ELR (cell line): ENCODE measurements at regions not wholly inside any gene's neighbourhood (a gene's known extent, or its start where the extent isn't known, plus 50 kb on each side); places are given as distances from the start of the nearest gene placed in this dataset.
"Not testable (repeated sequence)": the region's sequence is repeated elsewhere in the genome, so short reads cannot be mapped to it uniquely, and the experiment has no call there.

Source experiments
- DNase-seq: peaks from one replicate; pipeline ENCODE4 v3.0.0-alpha.2; 2015; ENCODE audit warnings: low read depth

DNA sequence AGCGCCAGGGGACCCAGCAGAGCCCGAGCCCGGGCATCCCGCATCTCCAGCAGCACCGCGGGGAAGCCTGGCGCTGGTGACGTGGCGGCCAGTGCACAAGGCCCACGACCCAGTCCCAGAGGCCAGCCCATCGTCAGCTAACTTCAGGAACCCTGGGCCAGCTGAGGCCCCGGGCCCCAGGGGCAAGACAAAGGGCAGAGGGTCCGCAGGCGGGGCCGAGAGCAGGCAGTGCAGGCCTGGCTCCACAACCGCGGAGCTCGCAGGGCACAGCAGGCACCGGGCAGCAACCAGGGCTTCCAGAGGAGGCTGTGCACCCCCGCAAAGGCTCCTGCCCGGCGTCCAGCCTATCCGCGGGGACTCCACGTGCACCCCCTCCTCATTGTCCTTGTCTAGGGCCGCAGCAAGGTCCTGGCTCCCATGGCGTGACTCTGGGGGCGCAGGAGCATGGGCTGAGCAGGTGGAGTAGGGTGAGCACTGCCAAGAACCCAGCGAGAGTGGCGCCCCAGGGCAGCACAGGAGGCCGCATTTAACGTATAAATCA lies 352.5 kb downstream of the KCNJ18 start:
- not testable (repeated sequence) for DNase-seq

DNA sequence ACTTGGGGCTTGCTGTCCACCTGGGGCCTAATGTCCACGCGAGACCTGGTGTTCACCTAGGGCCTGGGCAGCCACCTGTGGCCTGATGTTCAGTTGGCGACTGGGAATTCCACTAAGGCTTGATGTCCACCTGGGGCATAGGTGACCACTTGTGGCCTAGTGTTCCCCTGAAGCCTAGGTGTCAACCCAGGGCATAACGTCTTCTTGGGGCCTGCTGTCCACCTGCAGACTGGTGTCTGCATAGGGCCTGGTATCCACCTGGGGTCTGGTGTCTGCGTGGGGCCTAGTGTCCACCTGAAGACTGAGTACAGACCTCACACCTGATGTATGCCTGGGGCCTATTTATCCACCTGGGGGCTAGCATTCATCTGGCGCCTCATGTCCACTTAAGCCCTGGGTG lies 355.2 kb downstream of the KCNJ18 start:
- not testable (repeated sequence) for DNase-seq

DNA sequence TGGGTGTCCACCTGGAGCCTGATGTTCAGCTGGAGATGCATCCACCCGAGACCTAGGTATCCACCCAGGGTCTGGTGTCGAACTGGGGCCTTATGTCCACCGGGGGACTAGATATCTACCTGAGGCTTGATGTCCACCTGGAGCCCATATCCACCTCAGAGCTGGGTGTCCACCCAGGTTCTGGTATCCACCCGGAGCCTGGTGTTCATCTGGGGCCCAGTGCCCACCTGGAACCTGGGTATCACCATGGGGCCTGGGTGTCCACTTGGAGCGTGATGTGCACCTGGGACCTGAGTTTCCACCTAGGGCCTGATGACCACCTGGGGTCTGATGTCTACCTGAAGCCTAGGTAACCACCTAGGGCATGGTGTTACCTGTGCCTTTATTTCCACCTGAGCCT lies 355.9 kb downstream of the KCNJ18 start:
- not testable (repeated sequence) for DNase-seq

DNA sequence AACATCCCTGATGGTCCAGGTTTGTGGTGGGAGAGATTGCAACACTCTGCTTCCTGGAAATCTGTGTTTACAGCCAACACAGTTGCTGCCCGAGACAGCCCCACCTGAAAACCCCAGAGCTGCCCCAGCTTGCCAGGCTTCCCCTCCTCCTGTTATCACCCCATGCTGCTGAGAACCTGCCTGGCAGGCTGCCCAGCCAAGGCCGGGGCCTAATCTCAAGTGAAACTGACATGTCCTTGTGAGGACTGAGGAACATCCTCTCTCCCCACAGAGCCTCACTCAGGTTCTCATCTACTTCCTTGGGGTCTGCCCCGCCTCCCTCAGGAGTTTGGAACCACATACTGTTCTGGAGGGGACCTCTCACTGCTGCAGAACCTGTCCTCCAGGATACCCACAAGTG lies 358.4 kb downstream of the KCNJ18 start:
- not testable (repeated sequence) for DNase-seq

DNA sequence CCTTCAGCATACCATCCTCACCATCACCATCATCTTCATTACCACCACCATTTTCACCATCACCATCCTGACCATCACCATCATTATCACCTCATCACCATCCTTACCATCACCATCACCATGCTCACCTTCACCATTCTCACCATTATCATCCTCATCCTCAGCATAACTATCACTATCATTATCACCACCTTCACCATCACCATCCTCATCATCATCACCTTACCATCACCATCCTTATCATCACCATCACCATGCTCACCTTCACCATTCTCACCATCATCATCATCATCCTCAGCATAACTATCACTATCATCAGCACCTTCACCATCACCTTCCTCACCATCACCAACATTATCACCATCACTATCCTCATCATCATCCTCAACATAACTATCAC lies 360.4 kb downstream of the KCNJ18 start:
- DNase-seq, result not testable (repeated sequence)

DNA sequence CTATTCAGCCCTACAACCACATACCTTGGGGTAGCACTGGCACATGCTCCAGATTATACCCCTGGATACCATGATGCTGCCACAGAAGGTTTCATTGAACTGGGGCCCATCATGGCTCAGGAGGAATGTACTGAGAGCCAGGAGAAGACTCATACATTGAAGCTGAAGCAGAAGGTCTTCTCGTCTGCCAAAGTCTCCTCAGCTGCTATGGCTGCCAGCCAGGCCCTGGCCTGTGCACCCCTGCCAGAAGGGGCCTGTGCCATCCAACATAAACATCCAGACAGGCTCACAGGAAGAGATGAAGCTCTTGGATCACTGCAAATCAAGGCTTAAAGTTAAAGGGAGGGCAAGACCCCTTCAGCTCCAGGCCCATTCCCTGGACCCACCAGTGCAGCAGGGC lies 364.2 kb downstream of the KCNJ18 start:
- DNase-seq, result not testable (repeated sequence)

DNA sequence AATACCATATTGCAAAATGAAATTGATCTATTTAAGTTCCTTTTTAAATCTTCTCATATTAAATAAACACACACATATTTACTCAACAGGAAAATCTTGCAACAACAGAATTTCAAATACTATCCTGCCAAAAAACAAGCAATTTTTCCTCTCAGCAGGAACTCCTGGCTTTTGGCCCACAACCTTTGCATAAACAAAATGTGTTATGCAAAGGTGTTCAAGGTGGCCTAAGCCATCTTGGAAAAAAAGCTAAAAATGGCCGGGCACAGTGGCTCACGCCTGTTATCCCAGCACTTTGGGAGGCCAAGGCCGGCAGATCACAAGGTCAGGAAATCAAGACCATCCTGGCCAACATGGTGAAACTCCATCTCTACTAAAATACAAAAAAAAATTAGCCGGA lies 383.6 kb downstream of the KCNJ18 start:
- not testable (repeated sequence) for DNase-seq

DNA sequence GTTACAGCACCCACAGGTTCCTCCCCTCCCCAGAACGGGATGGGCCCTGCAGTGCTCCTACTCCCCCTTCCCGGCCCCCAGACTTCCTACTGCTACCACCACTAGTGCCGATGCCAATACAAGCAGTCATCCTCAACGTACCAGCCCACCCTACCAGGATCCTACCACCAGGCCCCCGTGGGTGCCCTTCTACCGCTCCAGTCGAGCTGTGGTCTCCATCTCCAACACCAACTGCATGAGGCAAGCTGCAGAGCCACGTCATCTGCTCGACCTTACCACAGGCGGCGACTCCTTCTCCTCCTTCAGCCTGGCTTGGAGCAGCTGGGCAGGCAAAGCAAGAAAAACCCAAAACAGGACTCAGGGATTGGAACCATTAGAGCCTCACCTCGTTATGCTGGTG lies 396.3 kb downstream of the KCNJ18 start:
- not testable (repeated sequence) for DNase-seq

DNA sequence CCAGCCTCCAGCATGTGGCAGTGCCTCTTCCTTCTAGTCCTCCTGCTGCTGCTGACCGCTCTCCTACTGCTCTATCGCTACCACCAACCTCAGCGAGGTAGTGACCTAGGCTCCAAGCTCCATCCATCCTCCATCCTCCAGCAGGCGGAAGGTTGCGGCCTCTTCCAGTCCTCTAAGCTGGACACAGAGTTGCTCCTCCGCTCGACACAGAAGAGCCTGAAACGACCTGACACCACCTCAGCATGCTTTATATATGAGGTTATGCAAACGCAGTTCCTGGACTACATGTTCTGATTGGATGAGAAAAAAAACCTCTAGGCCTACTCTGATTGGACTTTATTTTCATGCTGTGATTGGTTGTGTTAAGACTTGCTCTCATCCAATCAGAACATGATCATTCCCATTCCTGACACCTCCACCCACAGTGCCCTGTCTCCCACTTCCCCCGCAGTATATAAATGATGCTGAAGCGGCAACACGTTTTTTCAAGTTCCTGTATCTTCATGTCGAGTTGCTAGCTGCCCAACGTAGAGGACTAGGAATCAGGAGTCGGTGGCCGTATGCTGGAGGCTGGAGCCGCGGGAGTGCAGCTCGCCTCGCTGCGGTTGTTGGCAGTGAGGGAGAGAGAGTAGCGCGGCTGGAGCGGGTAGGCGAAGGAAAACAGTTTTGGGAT lies 398.1 kb downstream of the KCNJ18 start:
- no peak for DNase-seq

DNA sequence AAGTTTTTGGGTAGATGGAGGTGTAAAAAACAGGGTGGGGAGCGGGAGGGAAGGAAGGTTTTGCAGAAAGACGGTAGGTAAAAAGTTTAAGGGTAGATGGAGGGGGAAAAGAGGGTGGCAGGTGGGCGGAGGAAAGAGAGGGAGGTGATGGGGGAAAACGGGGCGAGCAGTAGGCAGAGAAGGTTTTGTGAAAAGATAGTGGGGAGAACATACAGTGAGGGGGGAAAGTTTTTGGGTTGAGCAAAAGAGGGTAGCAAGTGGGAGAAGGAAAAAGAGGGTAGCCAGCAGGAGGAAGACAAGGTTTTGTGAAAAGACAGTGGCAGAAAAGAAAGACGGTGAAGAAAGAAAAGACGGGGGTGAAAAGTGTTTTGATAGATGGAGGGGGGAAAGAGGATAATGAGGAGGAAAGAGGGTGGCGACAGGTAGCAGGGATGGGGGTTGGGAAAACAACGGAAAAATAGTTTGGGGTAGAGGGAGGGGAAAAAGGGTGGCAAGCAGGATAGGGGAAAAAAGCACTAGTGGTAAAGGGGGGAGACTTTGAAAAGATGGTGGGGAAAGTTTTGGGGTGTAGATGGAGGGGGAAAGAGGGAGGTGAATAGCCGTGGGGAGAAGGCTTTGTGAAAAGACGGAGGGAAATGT lies 398.8 kb downstream of the KCNJ18 start:
- not testable (repeated sequence) for DNase-seq

DNA sequence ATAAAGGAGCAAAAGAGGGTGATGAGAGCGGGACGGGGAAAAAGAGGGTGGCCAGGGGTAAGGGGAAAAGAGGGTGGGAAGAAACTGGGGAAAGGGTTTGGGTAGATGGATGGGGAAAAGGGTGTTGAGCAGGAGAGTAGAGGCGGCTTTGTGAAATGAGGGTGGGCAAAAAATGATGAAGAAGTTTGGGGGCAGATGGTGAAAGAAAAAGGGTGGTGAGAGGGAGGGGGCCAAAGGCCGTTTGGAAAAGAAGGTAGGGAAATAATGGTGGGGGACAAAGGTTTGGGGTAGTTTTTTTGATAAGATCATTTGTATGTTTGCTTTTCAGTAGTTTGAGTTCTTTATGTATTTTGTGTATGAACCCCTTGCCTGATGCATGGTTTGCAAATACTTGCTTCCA lies 399.5 kb downstream of the KCNJ18 start:
- DNase-seq, result not testable (repeated sequence)

DNA sequence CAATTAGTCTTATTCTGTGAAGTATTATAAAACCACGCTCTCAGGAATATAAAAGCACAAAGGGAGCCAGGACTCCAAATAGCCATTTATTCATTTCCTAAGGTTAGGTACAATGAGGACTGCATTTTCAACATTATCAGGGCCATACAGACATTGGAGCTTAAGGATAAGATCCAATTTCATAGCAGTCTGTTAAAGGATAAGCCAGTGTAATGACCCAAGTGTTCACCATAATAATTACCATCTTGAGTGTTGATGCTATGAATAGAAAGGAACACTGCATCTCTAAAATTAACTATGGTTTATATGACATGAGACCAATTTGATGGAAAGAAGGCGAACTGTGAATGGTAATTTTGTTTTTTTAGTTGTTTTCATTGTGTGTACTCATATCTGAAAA lies 403.1 kb downstream of the KCNJ18 start:
- DNase-seq, result not testable (repeated sequence)

DNA sequence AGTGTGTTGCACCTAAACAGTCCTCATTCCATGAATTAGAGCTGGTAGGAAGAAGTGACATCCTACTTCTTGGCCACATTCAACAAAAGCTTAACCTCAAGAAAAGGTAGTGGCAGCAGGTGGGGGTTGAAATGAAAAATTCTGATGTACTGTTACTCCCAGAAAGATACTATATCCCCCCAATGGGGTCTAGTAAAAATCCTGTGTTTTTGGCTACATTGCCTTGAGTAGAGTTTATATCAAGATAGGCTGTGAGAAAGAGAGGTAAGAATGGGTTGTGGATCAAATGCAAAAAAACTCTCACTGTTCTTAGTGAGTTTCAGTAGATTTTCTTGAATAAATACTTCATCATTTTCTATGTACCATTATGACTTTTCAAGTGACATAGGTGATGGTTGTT lies 407.3 kb downstream of the KCNJ18 start:
- DNase-seq, result not testable (repeated sequence)

DNA sequence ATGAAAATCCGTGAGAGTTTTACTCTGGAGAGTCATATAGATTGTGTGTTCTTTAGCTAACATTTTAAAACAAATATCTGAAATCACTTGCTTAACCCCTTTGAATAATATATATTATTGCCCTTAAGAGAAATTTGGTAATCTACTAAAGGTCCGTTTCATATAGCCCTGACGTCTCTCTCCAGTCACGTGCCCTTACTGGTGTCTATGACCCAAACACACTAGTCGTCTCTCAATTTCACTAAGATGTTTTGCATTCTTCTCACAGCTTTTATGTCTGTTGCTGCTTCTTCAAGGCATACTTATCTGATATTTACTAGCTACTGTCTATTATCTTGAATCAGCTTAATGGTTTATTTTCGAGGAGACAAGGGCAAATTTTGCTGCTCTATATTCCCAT lies 409.9 kb downstream of the KCNJ18 start:
- no peak for DNase-seq

DNA sequence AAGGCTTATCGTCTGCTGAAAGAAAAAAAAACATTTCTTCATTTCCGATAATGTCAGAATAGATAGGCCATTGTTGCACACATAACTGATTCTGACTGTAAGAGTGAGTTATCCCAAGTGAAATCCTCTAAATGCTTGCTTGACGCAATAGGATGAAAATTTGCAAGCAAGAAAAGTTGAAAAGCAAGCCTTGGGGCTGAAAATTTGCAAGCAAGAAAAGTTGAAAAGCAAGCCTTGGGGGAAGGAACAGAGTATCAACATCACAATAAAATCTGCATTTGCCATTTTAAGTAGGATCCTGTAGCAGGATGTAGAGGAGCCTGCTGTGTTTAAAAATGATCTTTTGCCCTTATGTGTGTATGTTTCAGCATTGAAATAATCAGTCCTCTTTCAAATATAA lies 424.4 kb downstream of the KCNJ18 start:
- DNase-seq, result not testable (repeated sequence)

DNA sequence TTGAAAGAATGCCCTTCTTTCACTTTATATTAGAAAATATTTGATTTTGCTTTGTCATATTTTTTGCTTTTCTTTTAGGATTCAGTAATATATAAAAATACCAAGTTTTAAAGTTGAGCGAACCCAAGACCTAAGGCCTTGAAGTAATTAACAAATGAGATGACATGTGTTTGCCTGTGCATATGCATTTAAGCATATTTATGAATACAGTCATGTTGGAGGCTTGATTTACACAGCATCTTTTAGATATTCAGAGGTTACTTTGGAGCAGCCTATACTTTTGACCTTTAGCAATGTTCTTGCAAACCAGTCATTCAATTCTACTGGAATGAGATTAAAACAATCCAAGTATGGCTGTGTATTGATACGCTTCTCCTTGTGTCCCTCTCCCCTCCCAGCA lies 425.1 kb downstream of the KCNJ18 start:
- DNase-seq, result not testable (repeated sequence)

DNA sequence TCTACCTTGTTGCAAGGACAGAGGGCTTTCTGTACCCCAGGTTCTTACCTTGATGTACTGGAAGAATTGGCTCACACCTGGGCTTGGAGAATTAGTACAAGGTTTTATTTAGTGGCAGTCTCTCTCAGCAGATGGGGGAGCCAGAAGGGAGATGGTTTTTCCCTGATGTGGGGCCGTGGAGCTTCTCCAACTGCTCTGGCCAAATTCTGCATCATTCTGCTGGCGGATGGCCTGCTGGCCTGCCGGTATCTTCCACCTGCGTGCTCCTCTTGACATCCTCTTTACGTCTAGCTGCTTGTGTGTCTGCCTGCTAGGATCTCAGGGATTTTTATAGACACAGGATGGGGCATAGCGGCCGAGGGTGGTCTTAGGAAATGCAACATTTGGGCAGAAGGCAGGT lies 426.7 kb downstream of the KCNJ18 start:
- not testable (repeated sequence) for DNase-seq

DNA sequence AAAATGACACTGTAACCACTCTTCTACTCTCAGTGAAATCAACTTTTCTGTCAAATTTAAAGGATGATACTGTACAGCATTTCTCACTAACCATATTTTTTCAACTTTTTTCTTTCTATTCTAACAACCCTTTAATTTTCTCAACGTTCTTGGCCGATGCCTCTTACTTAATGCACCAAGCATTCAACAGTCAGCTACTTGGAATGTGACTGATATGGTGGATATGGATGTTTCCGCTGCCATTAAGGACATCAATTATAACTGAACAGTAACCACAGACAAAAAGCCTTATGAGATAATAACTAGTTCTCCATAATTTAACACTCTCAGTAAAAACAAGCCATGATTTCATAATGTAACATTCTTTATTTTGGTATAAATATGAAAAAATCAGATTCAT lies 427.4 kb downstream of the KCNJ18 start:
- DNase-seq, result not testable (repeated sequence)

DNA sequence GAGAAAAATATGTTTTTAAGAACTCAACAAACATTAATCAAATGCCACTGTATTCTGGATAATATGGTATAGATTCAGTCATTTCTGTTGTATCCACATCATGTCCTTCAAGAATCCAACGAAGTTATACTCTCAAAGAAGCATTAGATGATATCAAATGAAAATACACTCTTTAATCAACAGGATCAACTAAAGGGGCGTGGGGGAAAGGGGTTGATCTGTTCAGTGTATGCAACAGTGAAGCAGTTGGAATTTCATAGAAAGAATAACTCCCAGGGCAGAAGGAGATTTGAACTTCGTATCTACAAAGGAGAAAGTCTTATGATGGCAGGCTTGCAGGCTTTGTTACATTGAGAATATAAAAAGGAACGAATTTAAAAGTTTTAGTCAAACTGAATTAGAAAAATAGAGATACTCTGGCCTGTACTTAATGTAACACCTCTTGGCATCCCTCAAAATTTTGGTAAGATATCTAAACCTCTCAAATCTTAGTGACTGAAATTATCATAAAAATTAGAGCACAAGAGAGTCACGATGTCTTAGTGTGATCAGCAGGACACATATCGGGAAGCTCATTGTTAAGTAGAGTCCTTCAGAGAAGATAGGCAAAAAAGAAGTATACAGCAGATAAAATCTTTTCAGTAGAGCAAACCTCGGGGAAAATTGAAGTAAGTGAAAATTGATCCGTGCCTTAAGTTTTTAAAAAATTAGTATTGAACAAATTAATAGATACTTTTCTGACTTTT lies 431.4 kb downstream of the KCNJ18 start:
- no peak for DNase-seq

DNA sequence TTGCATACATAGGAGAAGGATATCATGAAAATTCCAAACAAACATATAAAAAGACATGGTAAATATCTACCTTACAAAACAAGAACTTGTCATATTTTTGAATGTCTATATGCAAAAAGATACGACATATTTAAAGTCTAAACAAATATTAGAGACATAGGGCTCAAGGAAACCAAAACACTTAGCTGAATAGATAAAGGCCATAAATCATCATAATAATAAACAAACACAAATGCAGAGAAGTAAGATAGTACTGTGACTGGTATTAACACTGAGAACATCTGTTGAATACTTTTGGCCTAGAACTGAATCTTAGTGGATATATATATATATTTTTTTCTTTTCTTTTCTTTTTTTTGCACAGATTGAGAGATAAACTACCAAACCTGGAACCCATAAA lies 435.8 kb downstream of the KCNJ18 start:
- DNase-seq, result no peak

DNA sequence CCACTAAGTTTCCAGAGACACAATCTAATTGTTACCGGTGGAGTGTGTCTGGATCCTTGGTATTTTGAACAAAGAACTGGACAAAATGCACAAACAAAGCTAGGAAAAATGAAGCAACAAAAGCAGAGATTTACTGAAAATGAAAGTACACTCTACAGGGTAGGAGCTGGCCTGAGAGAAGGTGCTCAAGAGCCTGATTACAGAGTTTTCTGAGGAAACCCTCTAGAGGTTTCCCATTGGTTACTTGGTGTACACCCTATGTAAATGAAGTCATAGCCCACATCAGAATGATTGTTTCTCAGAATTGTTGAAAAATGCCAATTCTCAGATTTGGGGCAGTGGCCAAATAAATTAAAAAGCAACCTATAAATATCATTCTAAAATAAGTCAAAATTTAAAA lies 436.4 kb downstream of the KCNJ18 start:
- no peak for DNase-seq

DNA sequence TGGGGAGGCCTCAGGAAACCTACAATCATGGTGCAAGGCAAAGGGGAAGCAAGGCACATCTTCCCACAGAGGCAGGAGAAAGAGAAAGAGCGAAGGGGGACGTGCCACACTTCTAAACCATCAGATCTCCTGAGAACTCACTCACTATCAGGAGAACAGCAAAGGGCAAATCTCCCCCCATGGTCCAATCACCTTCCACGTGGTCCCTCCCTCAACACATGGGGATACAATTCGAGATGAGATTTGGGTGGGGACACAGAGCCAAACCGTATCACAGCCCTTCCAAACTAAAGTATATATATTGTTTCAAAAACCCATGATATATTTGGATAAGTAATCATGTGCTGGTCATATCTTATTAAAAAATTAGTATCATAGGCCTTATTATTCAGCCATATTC lies 437.6 kb downstream of the KCNJ18 start:
- not testable (repeated sequence) for DNase-seq

DNA sequence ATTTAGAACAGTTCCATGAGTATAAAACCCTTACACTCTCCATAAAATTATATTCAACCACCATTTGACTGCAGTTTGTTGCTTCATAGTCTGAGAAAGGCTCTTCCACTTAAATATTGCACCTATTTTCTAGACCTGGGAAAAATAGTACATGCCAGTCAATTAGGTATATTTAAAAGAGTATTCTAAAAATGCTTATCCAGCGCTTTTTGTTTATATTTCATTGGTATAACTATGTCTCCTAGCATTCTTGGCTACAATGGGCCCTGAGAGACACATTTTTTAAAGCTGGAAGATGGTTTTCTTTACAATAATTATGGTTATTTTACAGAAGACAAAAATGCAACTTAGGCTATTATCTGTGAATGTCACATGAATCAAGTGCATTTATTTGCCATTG lies 439.4 kb downstream of the KCNJ18 start:
- DNase-seq, result no peak
